ENCODE measurements at regions not wholly inside any gene's neighbourhood (a gene's known extent, or its start where the extent isn't known, plus 50 kb on each side); places are given as distances from the start of the nearest gene placed in this dataset.

DNA sequence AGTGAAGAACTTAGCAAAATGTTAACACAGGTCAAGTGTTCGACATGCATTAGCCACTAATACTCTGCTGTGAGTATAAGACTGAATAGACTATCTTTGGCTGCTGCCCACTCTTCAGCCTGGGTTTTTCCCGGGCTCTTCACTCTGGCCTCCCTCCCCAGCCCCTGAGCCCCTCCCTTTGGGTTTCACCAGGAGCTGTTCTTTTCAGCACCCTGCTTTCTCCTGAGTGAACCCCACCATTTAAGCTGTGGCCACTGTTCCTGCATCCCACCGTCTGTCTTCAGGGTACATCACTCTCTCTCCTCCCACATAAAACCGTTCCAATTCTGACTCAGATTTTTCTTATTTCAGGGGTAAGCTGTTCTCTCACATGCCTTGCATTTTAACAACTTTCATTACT, 92.0 kb upstream of the ASIC2 start:
- Histone ChIP-seq H3K27ac (ENCODE audit: low read length in 2 of 2) (no peak overlapping the region), H3K9ac (ENCODE audit: low read length) (no peak overlapping the region), H3K9me3 (ENCODE audit: control extremely low read depth in 1 of 3, control insufficient read depth in 2 of 3, insufficient read depth in 1 of 3, low read length in 2 of 3) (no peaks in the 10 kb centered on the region), H2AFZ (ENCODE audit: insufficient read depth, low read depth, low read length, poor library complexity, severe bottlenecking) (no peak overlapping the region), H3K79me2 (ENCODE audit: control insufficient read depth, insufficient read depth, low read length) (no peaks in the 10 kb centered on the region), H3K4me1 (ENCODE audit: control insufficient read depth in 2 of 2, insufficient read depth in 2 of 2, low read length in 2 of 2) (no peaks in the 10 kb centered on the region), H3K4me2 (replicated peaks; ENCODE audit: low read depth, low read length, poor library complexity, severe bottlenecking) (no peak overlapping the region), H3K27me3 (replicated peaks in 1 of 4; ENCODE audit: control extremely low read depth in 1 of 4, control insufficient read depth in 3 of 4, insufficient read depth in 4 of 4, low read length in 3 of 4) (peaks cover 0 to 2% (median 0%) of the 10 kb centered on the region in 4 experiments), H3K4me3 (ENCODE audit: control extremely low read depth in 1 of 5, extremely low read depth in 1 of 5, insufficient read depth in 1 of 5, low read depth in 2 of 5, low read length in 4 of 5) (no peak overlapping the region), H4K20me1 (ENCODE audit: control insufficient read depth, insufficient read depth, low read length, poor library complexity, severe bottlenecking) (no peaks in the 10 kb centered on the region), H3K36me3 (replicated peaks in 1 of 2; ENCODE audit: control extremely low read depth in 1 of 2, control insufficient read depth in 1 of 2, extremely low read depth in 1 of 2, insufficient read depth in 2 of 2, low read length in 1 of 2) (no peaks in the 10 kb centered on the region)
- intact Hi-C loops (cut with micrococcal nuclease): no loop called here
- ATAC-seq (ENCODE audit: low read depth) (no peak), DNase-seq (no peak)
- no peak for TF ChIP-seq EZH2 (IDR thresholded peaks at IDR 0.05; ENCODE audit: borderline replicate concordance, insufficient read depth, low read depth, low read length, poor library complexity, severe bottlenecking)
- TF ChIP-seq, protein P1, sequence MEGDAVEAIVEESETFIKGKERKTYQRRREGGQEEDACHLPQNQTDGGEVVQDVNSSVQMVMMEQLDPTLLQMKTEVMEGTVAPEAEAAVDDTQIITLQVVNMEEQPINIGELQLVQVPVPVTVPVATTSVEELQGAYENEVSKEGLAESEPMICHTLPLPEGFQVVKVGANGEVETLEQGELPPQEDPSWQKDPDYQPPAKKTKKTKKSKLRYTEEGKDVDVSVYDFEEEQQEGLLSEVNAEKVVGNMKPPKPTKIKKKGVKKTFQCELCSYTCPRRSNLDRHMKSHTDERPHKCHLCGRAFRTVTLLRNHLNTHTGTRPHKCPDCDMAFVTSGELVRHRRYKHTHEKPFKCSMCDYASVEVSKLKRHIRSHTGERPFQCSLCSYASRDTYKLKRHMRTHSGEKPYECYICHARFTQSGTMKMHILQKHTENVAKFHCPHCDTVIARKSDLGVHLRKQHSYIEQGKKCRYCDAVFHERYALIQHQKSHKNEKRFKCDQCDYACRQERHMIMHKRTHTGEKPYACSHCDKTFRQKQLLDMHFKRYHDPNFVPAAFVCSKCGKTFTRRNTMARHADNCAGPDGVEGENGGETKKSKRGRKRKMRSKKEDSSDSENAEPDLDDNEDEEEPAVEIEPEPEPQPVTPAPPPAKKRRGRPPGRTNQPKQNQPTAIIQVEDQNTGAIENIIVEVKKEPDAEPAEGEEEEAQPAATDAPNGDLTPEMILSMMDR (IDR thresholded peaks at IDR 0.05): no peak
- POLR2A ChIA-PET: no interaction called here
- CTCF ChIA-PET: no interaction called here
- Mint-ChIP-seq H3K27me3 (peaks cover 6% of the 10 kb centered on the region), H3K27ac (no peak overlapping the region), H3K4me3 (no peak overlapping the region), H3K4me1 (no peaks in the 10 kb centered on the region), H3K9me3 (ENCODE audit: insufficient read depth) (no peaks in the 10 kb centered on the region)
- 42% methylated on average over 4 of the region's 4 CpGs for WGBS (ENCODE audit: insufficient coverage)

DNA sequence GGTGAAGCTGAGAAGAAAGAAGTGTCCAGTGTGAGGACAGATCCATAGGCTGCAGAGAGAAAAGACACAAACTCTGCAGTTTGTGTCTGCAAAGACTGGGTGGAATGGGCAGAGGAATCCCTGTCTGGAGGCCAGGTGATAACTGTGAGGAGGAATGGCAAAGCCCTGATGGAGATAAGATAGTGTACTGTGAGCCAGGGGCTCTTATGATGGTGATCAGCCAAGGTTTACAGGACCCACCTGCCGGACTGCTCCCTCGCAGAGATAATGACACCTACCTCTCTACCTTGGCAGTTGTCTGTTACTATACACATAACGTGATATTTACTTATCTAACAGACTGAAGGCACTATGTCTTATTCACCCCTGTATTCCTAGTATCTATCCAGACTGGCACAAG, 92.6 kb upstream of the ASIC2 start:
- intact Hi-C loops (cut with micrococcal nuclease): no loop called here
- Histone ChIP-seq H3K9ac (ENCODE audit: low read length) (no peak overlapping the region), H3K4me2 (replicated peaks; ENCODE audit: low read depth, low read length, poor library complexity, severe bottlenecking) (no peak overlapping the region), H3K79me2 (ENCODE audit: control insufficient read depth, insufficient read depth, low read length) (no peaks in the 10 kb centered on the region), H3K4me1 (ENCODE audit: control insufficient read depth in 2 of 2, insufficient read depth in 2 of 2, low read length in 2 of 2) (no peaks in the 10 kb centered on the region), H3K36me3 (replicated peaks in 1 of 2; ENCODE audit: control extremely low read depth in 1 of 2, control insufficient read depth in 1 of 2, extremely low read depth in 1 of 2, insufficient read depth in 2 of 2, low read length in 1 of 2) (no peaks in the 10 kb centered on the region), H4K20me1 (ENCODE audit: control insufficient read depth, insufficient read depth, low read length, poor library complexity, severe bottlenecking) (no peaks in the 10 kb centered on the region), H3K9me3 (ENCODE audit: control extremely low read depth in 1 of 3, control insufficient read depth in 2 of 3, insufficient read depth in 1 of 3, low read length in 2 of 3) (peaks cover 0 to 4% (median 0%) of the 10 kb centered on the region in 3 donors), H3K4me3 (ENCODE audit: control extremely low read depth in 1 of 5, extremely low read depth in 1 of 5, insufficient read depth in 1 of 5, low read depth in 2 of 5, low read length in 4 of 5) (no peak overlapping the region), H3K27me3 (replicated peaks in 1 of 4; ENCODE audit: control extremely low read depth in 1 of 4, control insufficient read depth in 3 of 4, insufficient read depth in 4 of 4, low read length in 3 of 4) (peaks cover 0 to 2% (median 0%) of the 10 kb centered on the region in 4 experiments), H2AFZ (ENCODE audit: insufficient read depth, low read depth, low read length, poor library complexity, severe bottlenecking) (no peak overlapping the region), H3K27ac (ENCODE audit: low read length in 2 of 2) (no peak overlapping the region)
- Mint-ChIP-seq H3K9me3 (ENCODE audit: insufficient read depth) (no peaks in the 10 kb centered on the region), H3K27me3 (peaks cover 6% of the 10 kb centered on the region), H3K4me1 (no peaks in the 10 kb centered on the region), H3K27ac (no peak overlapping the region), H3K4me3 (no peak overlapping the region)
- ATAC-seq (ENCODE audit: low read depth) (no peak), DNase-seq (no peak)
- ChIA-PET CTCF (no interaction called here), POLR2A (no interaction called here)
- 94% methylated on average over 2 of the region's 3 CpGs for WGBS (ENCODE audit: insufficient coverage)
- TF ChIP-seq, protein P1 (IDR thresholded peaks at IDR 0.05): no peak
- no peak for TF ChIP-seq EZH2 (IDR thresholded peaks at IDR 0.05; ENCODE audit: borderline replicate concordance, insufficient read depth, low read depth, low read length, poor library complexity, severe bottlenecking)
